Right lobe of liver (tissue), 6 donors: ENCODE measurements at regions not wholly inside any gene's neighbourhood (a gene's known extent, or its start where the extent isn't known, plus 50 kb on each side); places are given as distances from the start of the nearest gene placed in this dataset.

ENCODE experiments used
- ATAC-seq, 4 donors: fragments of 200-7000 bp; cut with Tn5 transposase; one replicate each; pipeline ENCODE4 v1.9.1; 2020; ENCODE audit warnings: mild to moderate bottlenecking in 4 of 4, moderate library complexity in 4 of 4
- DNase-seq, 3 donors: peaks; one replicate each; pipeline ENCODE4 v3.0.0-alpha.2; 2020
- H3K27ac ChIP-seq, 3 donors: fragments of 200-600 bp; one replicate each; pipeline ENCODE4 v1.8.0; 2022
- H3K27me3 ChIP-seq, 2 donors: fragments of 200-600 bp; one replicate each; pipeline ENCODE4 v1.8.0; 2022
- H3K36me3 ChIP-seq, 4 donors: fragments of 200-600 bp; sonication (generic) in 1 of 4; one replicate each; pipeline versions ENCODE4 v1.5.1 to v1.8.0; 2017 to 2022; ENCODE audit warnings: control low read depth in 1 of 4
- H3K4me1 ChIP-seq, 4 donors: fragments of 200-600 bp; sonication (generic) in 1 of 4; one replicate each; pipeline versions ENCODE4 v1.5.1 to v1.8.0; 2017 to 2022; ENCODE audit warnings: control low read depth in 1 of 4
- H3K4me3 ChIP-seq, 3 donors: fragments of 200-600 bp; one replicate each; pipeline ENCODE4 v1.8.0; 2022
- H3K9me3 ChIP-seq, 4 donors: fragments of 200-600 bp; sonication (generic) in 1 of 4; one replicate each; pipeline versions ENCODE4 v1.5.1 to v1.8.0; 2017 to 2022; ENCODE audit warnings: control low read depth in 1 of 4
- POLR2A ChIP-seq: fragments of 450-650 bp; IDR thresholded peaks from one replicate; pipeline ENCODE4 v1.6.1; 2017; ENCODE audit warnings: antibody characterized with exemption, mild to moderate bottlenecking
- WGBS: methylation state at CpG from one replicate; pipeline ENCODE4 v1.1.6; 2018; ENCODE audit warnings: low coverage, low lambda C conversion rate; ENCODE audit not compliant: insufficient coverage; ENCODE audit errors: missing lambda C conversion rate; 5-methylcytosine and 5-hydroxymethylcytosine counted together
- intact Hi-C, 2 donors: fragments of 100-400 bp; cut with DNase I; formaldehyde crosslinking; loops; one replicate each; pipeline versions ENCODE4 v1.11.2 to v1.14.1; 2022
- TF ChIP-seq, protein P1 (sequence below), 4 donors: fragments of 200-600 bp in 3 of 4; fragments of 450-650 bp in 1 of 4; IDR thresholded peaks; one replicate each; pipeline versions ENCODE4 v1.5.1 to v1.8.0; 2016 to 2022; ENCODE audit warnings: antibody characterized with exemption in 4 of 4, mild to moderate bottlenecking in 2 of 4
- donor health status: DM: no; HTN: yes; CAD: no.
- donor health status: DM: no; HTN: no; CAD: no.
- donor health status: DM: no; HTN: no; CAD: no.
- donor health status: DM: no; HTN: yes; CAD: no.
- donor health status: DM: no; HTN: yes; CAD: no.

DNA sequence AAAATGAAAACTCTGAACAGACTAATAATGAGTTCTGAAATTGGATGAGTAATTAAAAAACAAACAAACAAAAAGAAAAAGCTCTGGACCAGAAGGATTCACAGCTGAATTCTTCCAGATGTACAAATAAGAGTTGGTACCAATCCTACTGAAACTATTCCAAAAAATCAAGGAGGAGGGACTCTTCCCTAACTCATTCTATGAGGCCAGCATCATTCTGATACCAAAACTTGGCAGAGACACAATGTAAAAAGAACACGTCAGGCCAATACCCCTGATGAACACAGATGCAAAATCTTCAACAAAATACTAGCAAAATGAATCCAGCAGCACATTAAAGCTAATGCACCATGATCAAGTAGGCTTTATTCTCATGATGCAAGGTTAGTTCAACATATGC is 183.9 kb upstream of the CNOT2 start:
- Histone ChIP-seq H3K4me1 (no peaks in the 10 kb centered on the region), H3K27ac (no peak overlapping the region), H3K27me3 (no peaks in the 10 kb centered on the region), H3K9me3 (no peaks in the 10 kb centered on the region), H3K36me3 (no peaks in the 10 kb centered on the region), H3K4me3 (no peak overlapping the region)
- intact Hi-C loops: no loop called here
- no peak for TF ChIP-seq POLR2A
- TF ChIP-seq, protein P1, sequence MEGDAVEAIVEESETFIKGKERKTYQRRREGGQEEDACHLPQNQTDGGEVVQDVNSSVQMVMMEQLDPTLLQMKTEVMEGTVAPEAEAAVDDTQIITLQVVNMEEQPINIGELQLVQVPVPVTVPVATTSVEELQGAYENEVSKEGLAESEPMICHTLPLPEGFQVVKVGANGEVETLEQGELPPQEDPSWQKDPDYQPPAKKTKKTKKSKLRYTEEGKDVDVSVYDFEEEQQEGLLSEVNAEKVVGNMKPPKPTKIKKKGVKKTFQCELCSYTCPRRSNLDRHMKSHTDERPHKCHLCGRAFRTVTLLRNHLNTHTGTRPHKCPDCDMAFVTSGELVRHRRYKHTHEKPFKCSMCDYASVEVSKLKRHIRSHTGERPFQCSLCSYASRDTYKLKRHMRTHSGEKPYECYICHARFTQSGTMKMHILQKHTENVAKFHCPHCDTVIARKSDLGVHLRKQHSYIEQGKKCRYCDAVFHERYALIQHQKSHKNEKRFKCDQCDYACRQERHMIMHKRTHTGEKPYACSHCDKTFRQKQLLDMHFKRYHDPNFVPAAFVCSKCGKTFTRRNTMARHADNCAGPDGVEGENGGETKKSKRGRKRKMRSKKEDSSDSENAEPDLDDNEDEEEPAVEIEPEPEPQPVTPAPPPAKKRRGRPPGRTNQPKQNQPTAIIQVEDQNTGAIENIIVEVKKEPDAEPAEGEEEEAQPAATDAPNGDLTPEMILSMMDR (IDR thresholded peaks at IDR 0.05): no peak
- ATAC-seq: no peak
- WGBS: 20% methylated on average over 1 of the region's 1 CpG
- DNase-seq: no peak

DNA sequence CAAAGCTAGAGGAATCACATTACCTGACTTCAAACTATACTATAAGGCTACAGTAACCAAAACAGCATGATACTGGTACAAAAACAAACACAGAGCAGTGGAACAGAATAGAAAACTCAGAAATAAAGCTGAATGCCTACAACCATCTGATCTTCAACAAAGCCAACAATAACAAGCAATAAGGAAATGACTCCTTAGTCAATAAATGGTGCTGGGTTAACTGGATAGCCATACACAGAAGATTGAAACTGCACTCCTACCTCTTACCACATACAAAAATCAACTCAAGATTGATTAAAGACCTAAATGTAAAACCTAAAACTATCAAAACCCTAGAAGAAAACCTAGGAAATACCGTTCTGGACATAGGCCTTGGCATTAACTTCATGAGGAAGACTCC is 182.6 kb upstream of the CNOT2 start:
- H3K4me1 ChIP-seq: no peaks in the 10 kb centered on the region
- no peak overlapping the region for H3K27ac ChIP-seq
- H3K36me3 ChIP-seq: no peaks in the 10 kb centered on the region
- no peaks in the 10 kb centered on the region for H3K9me3 ChIP-seq
- intact Hi-C loops: no loop called here
- no peaks in the 10 kb centered on the region for H3K27me3 ChIP-seq
- TF ChIP-seq, protein P1 (IDR thresholded peaks at IDR 0.05): no peak
- TF ChIP-seq POLR2A: no peak
- no peak overlapping the region for H3K4me3 ChIP-seq
- 50% methylated on average over 1 of the region's 1 CpG for WGBS
- DNase-seq: no peak
- no peak for ATAC-seq

DNA sequence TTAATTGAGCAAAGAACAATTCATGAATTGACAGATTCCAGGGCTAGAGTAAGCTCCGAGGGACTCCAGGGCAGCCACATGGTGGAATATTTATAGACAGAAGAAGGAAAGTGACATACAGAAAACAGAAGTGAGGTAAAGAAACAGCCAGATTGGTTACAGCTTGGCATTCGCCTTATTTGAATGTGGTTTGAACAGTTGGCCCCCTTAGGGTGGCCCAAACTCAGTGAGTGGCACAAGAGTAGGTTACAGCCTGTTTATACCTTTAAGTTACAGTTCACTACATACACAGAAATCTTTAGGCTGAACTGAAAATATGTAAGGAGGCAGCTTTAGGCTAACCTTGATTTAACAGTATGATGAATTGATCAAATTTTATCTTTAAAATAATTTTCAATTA is 174.5 kb upstream of the CNOT2 start:
- no peaks in the 10 kb centered on the region for H3K36me3 ChIP-seq
- TF ChIP-seq, protein P1 (IDR thresholded peaks at IDR 0.05): no peak
- no peak for TF ChIP-seq POLR2A
- 74% methylated on average over 2 of the region's 2 CpGs for WGBS
- no peak overlapping the region for H3K4me3 ChIP-seq
- no peaks in the 10 kb centered on the region for H3K9me3 ChIP-seq
- ATAC-seq (no peak), DNase-seq (no peak)
- no peak overlapping the region for H3K27ac ChIP-seq
- no peaks in the 10 kb centered on the region for H3K27me3 ChIP-seq
- intact Hi-C loops: no loop called here
- H3K4me1 ChIP-seq: no peaks in the 10 kb centered on the region

DNA sequence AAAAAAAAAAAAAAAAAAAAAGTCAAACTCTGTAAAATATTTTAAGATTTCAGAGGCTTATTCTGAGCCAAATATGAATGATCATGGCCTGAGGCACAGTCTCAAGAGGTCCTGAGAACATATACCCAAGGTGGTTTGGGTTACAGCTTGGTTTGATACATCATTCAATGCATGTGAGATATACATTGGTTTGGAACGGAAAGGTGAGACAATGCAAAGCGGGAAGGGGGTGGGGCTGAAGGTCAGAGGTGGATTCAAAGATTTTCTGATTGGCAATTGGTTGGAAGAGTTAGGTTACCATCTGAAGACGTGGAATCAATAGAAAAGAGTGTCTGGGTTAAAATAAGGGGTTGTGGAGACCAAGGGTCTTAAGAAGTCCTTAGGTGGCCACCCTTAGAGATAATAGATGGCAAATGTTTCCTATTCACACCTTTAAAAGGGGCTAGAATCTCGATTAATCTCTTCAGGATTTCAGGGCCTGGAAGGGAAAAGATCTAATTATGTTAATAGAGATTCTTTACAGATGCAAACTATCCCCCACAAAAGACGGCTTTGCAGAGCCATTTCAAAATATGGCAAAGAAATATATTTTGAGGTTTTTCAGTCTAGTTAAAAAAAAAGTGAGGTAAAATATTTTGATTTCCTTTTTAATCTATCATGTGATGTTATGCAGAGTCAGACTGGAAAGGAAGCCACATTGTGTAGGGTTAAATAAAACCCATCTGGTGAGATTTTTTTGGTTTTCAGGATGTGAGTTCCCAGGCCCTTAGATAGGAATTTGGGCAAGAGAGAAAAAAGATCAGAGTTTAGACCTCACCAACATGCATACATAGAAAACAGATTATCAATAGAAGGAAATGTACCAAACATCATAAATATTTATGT is 173.8 kb upstream of the CNOT2 start:
- Histone ChIP-seq H3K9me3 (no peaks in the 10 kb centered on the region), H3K27me3 (no peaks in the 10 kb centered on the region), H3K4me3 (no peak overlapping the region), H3K27ac (no peak overlapping the region), H3K4me1 (no peaks in the 10 kb centered on the region), H3K36me3 (no peaks in the 10 kb centered on the region)
- ATAC-seq: no peak
- TF ChIP-seq POLR2A: no peak
- TF ChIP-seq, protein P1 (IDR thresholded peaks at IDR 0.05): no peak
- no peak for DNase-seq
- WGBS: 51% methylated on average over 5 of the region's 5 CpGs
- intact Hi-C loops: no loop called here
